H1 (cell line): ENCODE measurements at regions not wholly inside any gene's neighbourhood (a gene's known extent, or its start where the extent isn't known, plus 50 kb on each side); places are given as distances from the start of the nearest gene placed in this dataset.

Experiments used
- CTCF ChIA-PET: fragments of 300-600 bp; sonication (Branson Sonifier 250); formaldehyde crosslinking; loops from one replicate; lab custom pipeline; 2021; ENCODE audit not compliant: partially characterized antibody; lab: Charles Lee
- POLR2A ChIA-PET: fragments of 300-600 bp; sonication (Branson Sonifier 250); formaldehyde crosslinking; loops from one replicate; lab custom pipeline; 2021; ENCODE audit warnings: inconsistent platforms; ENCODE audit not compliant: partially characterized antibody; lab: Charles Lee
- DNase-seq, 2 experiments: peaks; one replicate each; pipeline versions ENCODE4 v3.0.0 to v3.0.0-alpha.2; 2010 to 2022; ENCODE audit warnings: low spot score in 2 of 2, low read depth in 1 of 2, mixed read lengths in 1 of 2
- FAIRE-seq: peaks from 2 replicates; lab custom pipeline; 2011; peaks lifted over from hg19 to GRCh38; lab: Jason Lieb, UNC
- H2AFZ ChIP-seq: 2 replicates; pipeline ENCODE4 v1.8.1; 2012; ENCODE audit warnings: low read length, inconsistent platforms
- H2AK5ac ChIP-seq: 2 replicates; pipeline ENCODE4 v1.6.1; 2013; ENCODE audit warnings: low read depth, low read length
- H2BK120ac ChIP-seq: replicated peaks from 2 replicates; pipeline ENCODE3; 2013; ENCODE audit warnings: low read depth, low read length, inconsistent platforms
- H2BK12ac ChIP-seq: 2 replicates; pipeline ENCODE4 v1.6.1; 2013; ENCODE audit warnings: low read depth, low read length
- H2BK15ac ChIP-seq: 2 replicates; pipeline ENCODE4 v1.6.1; 2013; ENCODE audit warnings: low read length
- H2BK20ac ChIP-seq: 2 replicates; pipeline ENCODE4 v1.6.1; 2013; ENCODE audit warnings: low read length
- H2BK5ac ChIP-seq: 2 replicates; pipeline ENCODE4 v1.6.1; 2013; ENCODE audit warnings: low read depth, low read length
- H3K14ac ChIP-seq: 2 replicates; pipeline ENCODE4 v1.6.1; 2013; ENCODE audit warnings: inconsistent platforms; ENCODE audit not compliant: insufficient read length
- H3K18ac ChIP-seq: 2 replicates; pipeline ENCODE4 v1.6.1; 2013; ENCODE audit warnings: low read length; ENCODE audit errors: extremely low read depth
- H3K23ac ChIP-seq: 2 replicates; pipeline ENCODE4 v1.6.1; 2013; ENCODE audit warnings: inconsistent platforms; ENCODE audit not compliant: insufficient read length
- H3K23me2 ChIP-seq: 2 replicates; pipeline ENCODE4 v1.6.1; 2013; ENCODE audit warnings: low read depth, low read length
- H3K27ac ChIP-seq: 2 replicates; pipeline ENCODE4 v1.6.1; 2011; ENCODE audit warnings: low read depth, low read length, inconsistent platforms
- H3K27me3 ChIP-seq, 4 experiments: replicated peaks in 1 of 4; 1 replicate in 1 of 4; 2 replicates in 3 of 4; pipeline versions ENCODE4 v1.6.1 to v1.8.1; 2011 to 2013; ENCODE audit warnings: low read length in 3 of 4, mild to moderate bottlenecking in 3 of 4, inconsistent platforms in 2 of 4, mixed read lengths in 2 of 4, moderate library complexity in 1 of 4; ENCODE audit not compliant: control insufficient read depth in 3 of 4, insufficient read depth in 3 of 4; ENCODE audit errors: extremely low read depth in 1 of 4
- H3K36me3 ChIP-seq, 4 experiments: 2 replicates each; pipeline versions ENCODE4 v1.6.1 to v1.8.1; 2011 to 2013; ENCODE audit warnings: mild to moderate bottlenecking in 4 of 4, low read length in 3 of 4, moderate library complexity in 2 of 4, control low read depth in 1 of 4, inconsistent platforms in 1 of 4; ENCODE audit not compliant: insufficient read depth in 4 of 4, control insufficient read depth in 2 of 4
- H3K4ac ChIP-seq: replicated peaks from 2 replicates; pipeline ENCODE3; 2013; ENCODE audit warnings: low read length, low read depth, mixed read lengths, inconsistent platforms; ENCODE audit not compliant: insufficient read length
- H3K4me1 ChIP-seq, 4 experiments: replicated peaks in 1 of 4; 1 replicate in 1 of 4; 2 replicates in 3 of 4; pipeline versions ENCODE4 v1.6.1 to v1.8.1; 2011 to 2013; ENCODE audit warnings: low read length in 3 of 4, inconsistent platforms in 2 of 4, mixed read lengths in 1 of 4; ENCODE audit not compliant: insufficient read depth in 4 of 4, control insufficient read depth in 3 of 4
- H3K4me2 ChIP-seq, 2 experiments: 2 replicates each; pipeline versions ENCODE4 v1.6.1 to v1.8.1; 2011 to 2013; ENCODE audit warnings: low read depth in 2 of 2, low read length in 2 of 2, control low read depth in 1 of 2, inconsistent platforms in 1 of 2, mild to moderate bottlenecking in 1 of 2; ENCODE audit not compliant: insufficient read depth in 1 of 2
- H3K4me3 ChIP-seq, 4 experiments: fragments of 200-600, 300-600 bp in 1 of 4; sonication (generic), shearing (Covaris generic), sonication (Bioruptor Twin) in 1 of 4; 2 replicates each; pipeline versions ENCODE4 v1.5.1 to v1.8.1; 2011 to 2016; ENCODE audit warnings: low read length in 4 of 4, low read depth in 3 of 4, control low read depth in 2 of 4, inconsistent platforms in 2 of 4, mild to moderate bottlenecking in 2 of 4, mixed read lengths in 1 of 4, moderate library complexity in 1 of 4; ENCODE audit not compliant: insufficient read depth in 2 of 4; ENCODE audit errors: extremely low read depth in 1 of 4
- H3K56ac ChIP-seq: replicated peaks from 2 replicates; pipeline ENCODE3; 2013; ENCODE audit warnings: low read depth, mild to moderate bottlenecking, mixed read lengths, low read length, inconsistent platforms; ENCODE audit not compliant: insufficient read length
- H3K79me1 ChIP-seq: 2 replicates; pipeline ENCODE4 v1.6.1; 2013; ENCODE audit warnings: low read depth, low read length, control low read depth
- H3K79me2 ChIP-seq, 2 experiments: 2 replicates each; pipeline versions ENCODE4 v1.6.1 to v1.8.1; 2012 to 2013; ENCODE audit warnings: low read length in 2 of 2, mild to moderate bottlenecking in 2 of 2, inconsistent platforms in 1 of 2; ENCODE audit not compliant: insufficient read depth in 2 of 2, control insufficient read depth in 1 of 2
- H3K9ac ChIP-seq, 4 experiments: replicated peaks in 1 of 4; 1 replicate in 1 of 4; 2 replicates in 3 of 4; pipeline versions ENCODE4 v1.6.1 to v1.8.1; 2011 to 2013; ENCODE audit warnings: low read depth in 3 of 4, low read length in 3 of 4, control low read depth in 2 of 4, mild to moderate bottlenecking in 2 of 4, moderate library complexity in 2 of 4, inconsistent platforms in 1 of 4; ENCODE audit errors: extremely low read depth in 1 of 4
- H3K9me3 ChIP-seq, 2 experiments: 2 replicates each; pipeline versions ENCODE4 v1.6.1 to v1.8.1; 2012 to 2013; ENCODE audit warnings: mild to moderate bottlenecking in 2 of 2, moderate library complexity in 2 of 2, control low read depth in 1 of 2, inconsistent platforms in 1 of 2, low read depth in 1 of 2, low read length in 1 of 2, mixed read lengths in 1 of 2; ENCODE audit not compliant: insufficient read depth in 2 of 2
- H4K20me1 ChIP-seq, 2 experiments: replicated peaks in 1 of 2; 2 replicates each; pipeline versions ENCODE3 to v1.8.1; 2011 to 2013; ENCODE audit warnings: inconsistent platforms in 2 of 2, low read length in 2 of 2, mild to moderate bottlenecking in 1 of 2; ENCODE audit not compliant: insufficient read depth in 2 of 2, control insufficient read depth in 1 of 2
- H4K5ac ChIP-seq: 2 replicates; pipeline ENCODE4 v1.6.1; 2013; ENCODE audit warnings: low read length, low read depth, mixed read lengths, inconsistent platforms; ENCODE audit not compliant: insufficient read length
- H4K8ac ChIP-seq: 2 replicates; pipeline ENCODE4 v1.8.0; 2013; ENCODE audit warnings: mild to moderate bottlenecking, moderate library complexity, low read length, inconsistent platforms; ENCODE audit not compliant: insufficient read depth; ENCODE audit errors: extremely low read depth
- H4K91ac ChIP-seq: replicated peaks from 2 replicates; pipeline ENCODE3; 2013; ENCODE audit warnings: low read length, mixed read lengths, inconsistent platforms; ENCODE audit not compliant: insufficient read length
- CBX8 ChIP-seq: fragments of 300-800, 300-1000 bp; sonication (generic); IDR thresholded peaks from 2 replicates; pipeline ENCODE4 v1.7.1; 2016; ENCODE audit warnings: low read depth, low read length, borderline replicate concordance
- E2F6 ChIP-seq: IDR thresholded peaks from 2 replicates; pipeline ENCODE4 v1.6.1; 2012; ENCODE audit warnings: inconsistent platforms
- GTF2F1 ChIP-seq: IDR thresholded peaks from 2 replicates; pipeline ENCODE4 v1.6.1; 2012; ENCODE audit warnings: low read depth, low read length, improper control_type of control experiment, borderline replicate concordance
- KDM5A ChIP-seq: fragments of 200-600 bp; IDR thresholded peaks from 2 replicates; pipeline ENCODE4 v1.7.1; 2012; ENCODE audit warnings: mild to moderate bottlenecking, low read length, inconsistent platforms, mixed read lengths
- SIRT6 ChIP-seq: IDR thresholded peaks from one replicate; pipeline ENCODE4 v1.7.1; 2012; ENCODE audit warnings: low read length, inconsistent platforms
- WGBS, 2 experiments: shearing (Covaris generic) in 1 of 2; methylation state at CpG; one replicate each; pipeline versions ENCODE4 v1.1.6 to v1.1.7; 2013 to 2015; ENCODE audit warnings: low lambda C conversion rate in 2 of 2, mixed read lengths in 2 of 2, inconsistent platforms in 1 of 2, low coverage in 1 of 2, missing lambda C conversion rate in 1 of 2; ENCODE audit not compliant: insufficient replicate concordance in 2 of 2, insufficient coverage in 1 of 2, insufficient read length in 1 of 2; ENCODE audit errors: extremely low coverage in 1 of 2, missing lambda C conversion rate in 1 of 2; 5-methylcytosine and 5-hydroxymethylcytosine counted together

GRCh38 chr10:3226960-3227744 lies 54.6 kb upstream of the PITRM1 start:
- Histone ChIP-seq H3K4me3 (no peak overlapping the region), H4K91ac (no peak overlapping the region), H3K4me1 (no peaks in the 10 kb centered on the region), H3K36me3 (no peaks in the 10 kb centered on the region), H3K27me3 (no peaks in the 10 kb centered on the region), H2BK12ac (no peak overlapping the region), H3K4me2 (no peak overlapping the region), H3K27ac (no peak overlapping the region), H2BK5ac (no peak overlapping the region), H2BK20ac (0 out of 2 replicates have a peak overlapping the region, but pooled peaks have one; percentile 37), H2BK120ac (no peak overlapping the region), H2AFZ (no peak overlapping the region), H3K9me3 (no peaks in the 10 kb centered on the region), H3K9ac (no peak overlapping the region), H3K79me1 (no peaks in the 10 kb centered on the region), H4K20me1 (no peaks in the 10 kb centered on the region), H3K79me2 (no peaks in the 10 kb centered on the region), H2BK15ac (no peak overlapping the region)
- ChIA-PET CTCF (no interaction called here), POLR2A (no interaction called here)
- no peak for FAIRE-seq
- no peak for TF ChIP-seq GTF2F1
- no peak for TF ChIP-seq SIRT6
- TF ChIP-seq CBX8: no peak
- no peak for TF ChIP-seq KDM5A
- no peak for TF ChIP-seq E2F6
- TF ChIP-seq, all 59 proteins: peak for 0
- no peak overlapping the region for H3K4ac ChIP-seq
- H3K23ac ChIP-seq: no peak overlapping the region
- 92% methylated on average over 11 of the region's 11 CpGs; no CpG with 5 or more reads in 1 of the 2 experiments for WGBS, 2 experiments
- H3K18ac ChIP-seq: no peak overlapping the region
- H4K8ac ChIP-seq: no peak overlapping the region
- H3K23me2 ChIP-seq: no peaks in the 10 kb centered on the region; the same call in 1 of the 2 replicates
- H2AK5ac ChIP-seq: no peak overlapping the region
- no peak overlapping the region for H4K5ac ChIP-seq
- H3K14ac ChIP-seq: no peak overlapping the region
- no peak for DNase-seq
- no peak overlapping the region for H3K56ac ChIP-seq
